Neural cell (in vitro differentiated cells): ENCODE measurements at regions not wholly inside any gene's neighbourhood (a gene's known extent, or its start where the extent isn't known, plus 50 kb on each side); places are given as distances from the start of the nearest gene placed in this dataset.

ENCODE experiments used
- H2AFZ ChIP-seq: fragments of 200-600, 300-800 bp; sonication (generic), shearing (Covaris generic); 2 replicates; pipeline ENCODE4 v1.6.0; 2014; ENCODE audit warnings: low read depth, mild to moderate bottlenecking, antibody characterized with exemption, low read length, moderate library complexity
- H3F3A ChIP-seq: fragments of 200-600 bp; shearing (Covaris generic); 2 replicates; pipeline ENCODE4 v1.6.1; 2016; ENCODE audit warnings: mild to moderate bottlenecking, moderate library complexity, mixed read lengths, antibody characterized with exemption, low read length; ENCODE audit not compliant: insufficient read depth, poor library complexity, severe bottlenecking
- H3K27ac ChIP-seq: fragments of 200-600, 300-800 bp; sonication (generic), shearing (Covaris generic); 2 replicates; pipeline ENCODE4 v1.5.1; 2014; ENCODE audit warnings: mild to moderate bottlenecking, low read length, moderate library complexity
- H3K27me3 ChIP-seq: fragments of 300-800, 200-600 bp; sonication (generic), shearing (Covaris generic); 2 replicates; pipeline ENCODE4 v1.6.0; 2014; ENCODE audit warnings: mild to moderate bottlenecking, low read depth, low read length, moderate library complexity; ENCODE audit not compliant: insufficient read depth
- H3K36me3 ChIP-seq: fragments of 300-800, 200-600 bp; sonication (generic), shearing (Covaris generic); 2 replicates; pipeline ENCODE4 v1.5.1; 2014; ENCODE audit warnings: mild to moderate bottlenecking, antibody characterized with exemption, low read length, moderate library complexity; ENCODE audit not compliant: insufficient read depth
- H3K4me2 ChIP-seq: fragments of 300-800, 200-600 bp; sonication (generic), shearing (Covaris generic); 2 replicates; pipeline ENCODE4 v1.6.0; 2014; ENCODE audit warnings: mild to moderate bottlenecking, low read length
- H3K4me3 ChIP-seq: fragments of 300-800, 200-600 bp; sonication (generic), shearing (Covaris generic); 2 replicates; pipeline ENCODE4 v1.5.1; 2014; ENCODE audit warnings: mild to moderate bottlenecking, low read length, moderate library complexity
- H3K79me2 ChIP-seq: fragments of 200-600 bp; shearing (Covaris generic); replicated peaks from 2 replicates; pipeline ENCODE4 v1.6.0; 2014; ENCODE audit warnings: mild to moderate bottlenecking, low read length, moderate library complexity; ENCODE audit not compliant: insufficient read depth
- H3K9ac ChIP-seq: fragments of 300-800, 200-600 bp; sonication (generic), shearing (Covaris generic); 2 replicates; pipeline ENCODE4 v1.6.1; 2016; ENCODE audit warnings: mild to moderate bottlenecking, low read length, mixed read lengths
- H3K9me2 ChIP-seq: fragments of 200-600 bp; shearing (Covaris generic); 2 replicates; pipeline ENCODE4 v1.6.1; 2016; ENCODE audit warnings: mild to moderate bottlenecking, low read length, mixed read lengths; ENCODE audit not compliant: insufficient read depth
- H3K9me3 ChIP-seq: fragments of 200-600, 300-800 bp; sonication (generic), shearing (Covaris generic); 2 replicates; pipeline ENCODE4 v1.6.1; 2016; ENCODE audit warnings: mild to moderate bottlenecking, mixed run types, low read length, moderate library complexity, mixed read lengths
- H4K20me1 ChIP-seq: fragments of 200-600 bp; shearing (Covaris generic); 2 replicates; pipeline ENCODE4 v1.6.1; 2016; ENCODE audit warnings: mild to moderate bottlenecking, mixed run types; ENCODE audit not compliant: insufficient read depth
- CTCF ChIP-seq: fragments of 450-650 bp; IDR thresholded peaks from 2 replicates; pipeline ENCODE4 v1.5.1; 2014; ENCODE audit warnings: antibody characterized with exemption, mild to moderate bottlenecking, moderate library complexity; ENCODE audit not compliant: poor library complexity, severe bottlenecking
- EP300 ChIP-seq: fragments of 450-650 bp; conservative IDR thresholded peaks from 2 replicates; pipeline ENCODE4 v1.6.1; 2014; ENCODE audit warnings: antibody characterized with exemption, mild to moderate bottlenecking, moderate library complexity; ENCODE audit not compliant: poor library complexity, severe bottlenecking
- EZH2 ChIP-seq: fragments of 200-600, 300-800 bp; shearing (Covaris generic), sonication (generic); IDR thresholded peaks from 2 replicates; pipeline ENCODE4 v1.6.1; 2014; ENCODE audit warnings: antibody characterized with exemption, low read length, borderline replicate concordance, mild to moderate bottlenecking; ENCODE audit not compliant: insufficient read depth, poor library complexity, severe bottlenecking
- MXI1 ChIP-seq: fragments of 450-650 bp; conservative IDR thresholded peaks from 2 replicates; pipeline ENCODE4 v1.6.1; 2014; ENCODE audit warnings: antibody characterized with exemption, mild to moderate bottlenecking; ENCODE audit not compliant: poor library complexity, severe bottlenecking
- POLR2AphosphoS5 ChIP-seq: IDR thresholded peaks from 2 replicates; pipeline ENCODE4 v1.6.1; 2012
- RAD21 ChIP-seq: fragments of 450-650 bp; conservative IDR thresholded peaks from 2 replicates; pipeline ENCODE4 v1.6.1; 2014; ENCODE audit warnings: antibody characterized with exemption, mild to moderate bottlenecking, moderate library complexity
- REST ChIP-seq: IDR thresholded peaks from 2 replicates; pipeline ENCODE4 v1.6.1; 2012; ENCODE audit warnings: borderline replicate concordance
- SMC3 ChIP-seq: fragments of 450-650 bp; conservative IDR thresholded peaks from 2 replicates; pipeline ENCODE4 v1.6.1; 2014; ENCODE audit warnings: antibody characterized with exemption, mild to moderate bottlenecking, moderate library complexity; ENCODE audit not compliant: poor library complexity
- TAF1 ChIP-seq: IDR thresholded peaks from 2 replicates; pipeline ENCODE4 v1.6.1; 2012; ENCODE audit warnings: low read depth

- H3K27me3 ChIP-seq: no peaks in the 10 kb centered on the region
- H3K36me3 ChIP-seq: no peaks in the 10 kb centered on the region
- H3K9ac ChIP-seq: no peak overlapping the region
- H3K27ac ChIP-seq: no peak overlapping the region
- no peaks in the 10 kb centered on the region for H3K9me2 ChIP-seq
- no peaks in the 10 kb centered on the region for H3F3A ChIP-seq
- H3K9me3 ChIP-seq: no peaks in the 10 kb centered on the region
- no peaks in the 10 kb centered on the region for H4K20me1 ChIP-seq
- H3K4me3 ChIP-seq: no peak overlapping the region
- no peak overlapping the region for H2AFZ ChIP-seq
- TF ChIP-seq MXI1 (no peak), RAD21 (no peak), REST (no peak), POLR2AphosphoS5 (no peak), TAF1 (no peak), EP300 (no peak), SMC3 (no peak), CTCF (no peak), EZH2 (no peak)
- H3K79me2 ChIP-seq: no peaks in the 10 kb centered on the region
- no peak overlapping the region for H3K4me2 ChIP-seq
Measured at GRCh38 chr4:140291259-140291658, 82.2 kb upstream of the SCOC start.

- H3K4me3 ChIP-seq: no peak overlapping the region
- no peaks in the 10 kb centered on the region for H3F3A ChIP-seq
- no peaks in the 10 kb centered on the region for H3K79me2 ChIP-seq
- no peaks in the 10 kb centered on the region for H3K27me3 ChIP-seq
- no peak overlapping the region for H3K27ac ChIP-seq
- no peak overlapping the region for H3K9ac ChIP-seq
- no peaks in the 10 kb centered on the region for H3K9me3 ChIP-seq
- no peaks in the 10 kb centered on the region for H4K20me1 ChIP-seq
- H2AFZ ChIP-seq: no peak overlapping the region
- H3K36me3 ChIP-seq: no peaks in the 10 kb centered on the region
- no peak for TF ChIP-seq RAD21
- no peak for TF ChIP-seq SMC3
- no peak for TF ChIP-seq MXI1
- TF ChIP-seq POLR2AphosphoS5: no peak
- no peak for TF ChIP-seq CTCF
- no peak for TF ChIP-seq EZH2
- no peak for TF ChIP-seq EP300
- no peak for TF ChIP-seq TAF1
- TF ChIP-seq REST: no peak
- no peaks in the 10 kb centered on the region for H3K9me2 ChIP-seq
- H3K4me2 ChIP-seq: no peak overlapping the region
Measured at GRCh38 chr4:140289486-140289885, 84.0 kb upstream of the SCOC start.
